ENCODE measurements at regions not wholly inside any gene's neighbourhood (a gene's known extent, or its start where the extent isn't known, plus 50 kb on each side); places are given as distances from the start of the nearest gene placed in this dataset.

DNA sequence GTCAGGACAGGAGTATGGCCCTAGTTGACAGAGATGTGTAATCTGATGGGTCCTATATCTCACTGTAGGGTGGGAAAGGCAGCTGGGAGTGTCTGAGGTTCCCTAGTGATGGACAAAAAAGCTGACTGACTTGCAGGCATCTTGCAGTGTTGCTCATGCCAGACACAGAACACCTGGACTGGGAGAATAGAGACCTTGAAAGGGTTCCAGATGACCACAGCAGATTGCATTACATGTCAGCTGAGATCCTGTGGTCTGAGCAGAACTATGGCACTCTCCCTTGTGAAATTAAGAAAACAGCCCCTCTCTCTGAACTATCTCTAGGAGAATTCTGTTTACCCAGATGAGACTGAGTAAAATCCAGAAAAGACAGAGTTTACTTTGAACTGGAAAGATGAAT lies 212.6 kb upstream of the MAN1A1 start (continued):
- TF ChIP-seq, protein P1, sequence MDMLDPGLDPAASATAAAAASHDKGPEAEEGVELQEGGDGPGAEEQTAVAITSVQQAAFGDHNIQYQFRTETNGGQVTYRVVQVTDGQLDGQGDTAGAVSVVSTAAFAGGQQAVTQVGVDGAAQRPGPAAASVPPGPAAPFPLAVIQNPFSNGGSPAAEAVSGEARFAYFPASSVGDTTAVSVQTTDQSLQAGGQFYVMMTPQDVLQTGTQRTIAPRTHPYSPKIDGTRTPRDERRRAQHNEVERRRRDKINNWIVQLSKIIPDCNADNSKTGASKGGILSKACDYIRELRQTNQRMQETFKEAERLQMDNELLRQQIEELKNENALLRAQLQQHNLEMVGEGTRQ (CRISPR knock-in tag; IDR thresholded peaks at IDR 0.05) = no peak
- TF ChIP-seq NR2C2 (CRISPR knock-in tag; IDR thresholded peaks at IDR 0.05) = no peak
- no peak for TF ChIP-seq FOXJ3 (CRISPR knock-in tag; IDR thresholded peaks at IDR 0.05; ENCODE audit: borderline replicate concordance)

DNA sequence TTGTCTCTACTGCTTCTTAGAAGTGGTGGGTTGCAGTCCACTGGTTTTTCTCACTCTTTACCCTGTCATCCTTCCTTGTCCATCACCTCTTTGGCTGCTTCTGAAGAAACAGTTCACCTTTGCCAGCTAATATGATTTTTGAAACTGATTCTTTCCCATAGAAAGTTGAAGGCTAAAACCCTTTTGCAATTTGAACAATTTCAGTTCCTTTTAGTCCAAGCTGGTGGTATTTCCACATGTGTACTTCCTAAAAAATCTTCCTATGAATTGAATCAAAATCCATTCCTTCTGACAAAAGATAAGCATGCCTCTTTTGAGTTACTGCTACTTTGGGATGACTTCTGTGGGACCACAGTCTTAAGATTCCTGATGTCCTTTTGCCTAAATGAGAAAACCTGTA lies 210.0 kb upstream of the MAN1A1 start:
- DNase-seq (ENCODE audit: low spot score) = no peak
- peaks cover 7% of the 10 kb centered on the region for H3K9me3 Mint-ChIP-seq
- POLR2A ChIA-PET = no interaction called here
- H3K4me1 Mint-ChIP-seq = no peaks in the 10 kb centered on the region
- H3K27ac Mint-ChIP-seq = no peak overlapping the region
- CTCF ChIA-PET = no interaction called here
- H3K27me3 Mint-ChIP-seq (ENCODE audit: low read depth) = no peaks in the 10 kb centered on the region; the same call in 1 of the 2 replicates
- no peak for ATAC-seq
- H3K4me3 Mint-ChIP-seq = no peak overlapping the region
- H3K36me3 Mint-ChIP-seq = peaks cover 4% of the 10 kb centered on the region
- TF ChIP-seq IRF2 (CRISPR knock-in tag; IDR thresholded peaks at IDR 0.05; ENCODE audit: borderline replicate concordance, low read depth) (no peak), CBFB (CRISPR knock-in tag; IDR thresholded peaks at IDR 0.05; ENCODE audit: low read depth) (no peak)
- TF ChIP-seq, protein P2, sequence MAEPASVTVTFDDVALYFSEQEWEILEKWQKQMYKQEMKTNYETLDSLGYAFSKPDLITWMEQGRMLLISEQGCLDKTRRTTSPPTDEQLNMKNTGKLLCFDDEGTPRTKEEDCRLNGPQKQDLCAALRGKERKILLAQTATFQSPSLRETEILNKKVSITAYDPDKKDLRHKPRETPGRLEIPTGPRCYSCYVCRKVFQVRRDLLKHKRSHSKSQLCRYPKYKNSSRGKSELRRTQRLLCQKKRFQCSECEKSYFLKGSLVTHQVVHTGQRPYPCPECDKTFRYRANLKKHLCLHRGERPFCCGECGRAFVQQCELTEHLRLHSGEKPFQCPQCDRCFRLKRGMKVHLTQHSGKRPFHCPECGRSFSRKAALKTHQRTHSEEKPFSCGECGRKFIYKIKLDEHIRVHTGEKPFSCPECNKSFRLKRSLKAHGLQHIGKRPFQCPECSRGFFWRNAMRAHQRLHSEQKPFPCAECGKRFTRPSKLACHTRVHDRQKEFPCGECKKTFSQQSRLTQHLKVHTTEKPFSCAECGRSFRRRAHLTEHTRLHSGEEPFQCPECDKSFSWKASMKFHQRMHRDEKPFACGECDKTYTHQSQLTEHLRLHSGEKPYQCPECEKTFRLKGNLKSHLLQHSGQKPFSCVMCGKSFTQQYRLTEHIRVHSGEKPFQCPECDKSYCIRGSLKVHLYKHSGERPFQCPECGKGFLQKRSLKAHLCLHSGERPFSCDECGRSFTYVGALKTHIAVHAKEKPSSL (CRISPR knock-in tag; conservative IDR thresholded peaks at IDR 0.05) = no peak

DNA sequence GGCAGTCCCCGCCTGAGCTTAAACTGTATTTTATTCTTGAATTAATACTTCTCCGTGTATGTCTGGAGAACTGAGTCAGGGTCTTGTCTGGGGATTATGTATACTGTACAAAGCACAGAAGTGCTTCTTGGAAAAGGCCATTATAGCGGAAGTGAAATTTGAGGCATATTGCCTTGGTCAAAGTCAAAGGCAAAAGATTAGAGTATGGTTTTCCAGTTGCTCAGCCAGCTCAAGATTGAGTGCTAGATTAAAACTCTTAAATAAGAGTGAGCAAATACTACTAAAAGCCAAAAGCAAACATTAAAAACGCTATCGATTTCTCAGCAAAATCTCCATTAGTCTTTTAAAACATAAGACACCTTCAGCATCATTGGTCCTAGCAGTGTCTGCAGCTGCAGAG lies 207.7 kb upstream of the MAN1A1 start:
- Mint-ChIP-seq H3K4me1 (no peaks in the 10 kb centered on the region), H3K9me3 (peaks cover 25% of the 10 kb centered on the region), H3K27ac (no peak overlapping the region), H3K4me3 (no peak overlapping the region), H3K27me3 (ENCODE audit: low read depth) (no peaks in the 10 kb centered on the region; the same call in 1 of the 2 replicates), H3K36me3 (peaks cover 20% of the 10 kb centered on the region)
- DNase-seq (ENCODE audit: low spot score) (no peak), ATAC-seq (no peak)
- CTCF ChIA-PET = no interaction called here
- POLR2A ChIA-PET = no interaction called here
- TF ChIP-seq HMGA2 (CRISPR knock-in tag; IDR thresholded peaks at IDR 0.05) = no peak
- TF ChIP-seq, protein P3, sequence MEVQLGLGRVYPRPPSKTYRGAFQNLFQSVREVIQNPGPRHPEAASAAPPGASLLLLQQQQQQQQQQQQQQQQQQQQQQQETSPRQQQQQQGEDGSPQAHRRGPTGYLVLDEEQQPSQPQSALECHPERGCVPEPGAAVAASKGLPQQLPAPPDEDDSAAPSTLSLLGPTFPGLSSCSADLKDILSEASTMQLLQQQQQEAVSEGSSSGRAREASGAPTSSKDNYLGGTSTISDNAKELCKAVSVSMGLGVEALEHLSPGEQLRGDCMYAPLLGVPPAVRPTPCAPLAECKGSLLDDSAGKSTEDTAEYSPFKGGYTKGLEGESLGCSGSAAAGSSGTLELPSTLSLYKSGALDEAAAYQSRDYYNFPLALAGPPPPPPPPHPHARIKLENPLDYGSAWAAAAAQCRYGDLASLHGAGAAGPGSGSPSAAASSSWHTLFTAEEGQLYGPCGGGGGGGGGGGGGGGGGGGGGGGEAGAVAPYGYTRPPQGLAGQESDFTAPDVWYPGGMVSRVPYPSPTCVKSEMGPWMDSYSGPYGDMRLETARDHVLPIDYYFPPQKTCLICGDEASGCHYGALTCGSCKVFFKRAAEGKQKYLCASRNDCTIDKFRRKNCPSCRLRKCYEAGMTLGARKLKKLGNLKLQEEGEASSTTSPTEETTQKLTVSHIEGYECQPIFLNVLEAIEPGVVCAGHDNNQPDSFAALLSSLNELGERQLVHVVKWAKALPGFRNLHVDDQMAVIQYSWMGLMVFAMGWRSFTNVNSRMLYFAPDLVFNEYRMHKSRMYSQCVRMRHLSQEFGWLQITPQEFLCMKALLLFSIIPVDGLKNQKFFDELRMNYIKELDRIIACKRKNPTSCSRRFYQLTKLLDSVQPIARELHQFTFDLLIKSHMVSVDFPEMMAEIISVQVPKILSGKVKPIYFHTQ (CRISPR knock-in tag; IDR thresholded peaks at IDR 0.05) = no peak
- TF ChIP-seq MYBL2 (CRISPR knock-in tag; IDR thresholded peaks at IDR 0.05) = no peak
- no peak for TF ChIP-seq EMX1 (CRISPR knock-in tag; IDR thresholded peaks at IDR 0.05)
- no peak for TF ChIP-seq GABPB1 (CRISPR knock-in tag; IDR thresholded peaks at IDR 0.05)
- TF ChIP-seq FOXP1 (CRISPR knock-in tag; IDR thresholded peaks at IDR 0.05; ENCODE audit: borderline replicate concordance) = no peak
- TF ChIP-seq NR3C1 (CRISPR knock-in tag; conservative IDR thresholded peaks at IDR 0.05; ENCODE audit: low read depth) = no peak
- TF ChIP-seq NFE2L1 (CRISPR knock-in tag; IDR thresholded peaks at IDR 0.05) = no peak
- TF ChIP-seq, protein P4, sequence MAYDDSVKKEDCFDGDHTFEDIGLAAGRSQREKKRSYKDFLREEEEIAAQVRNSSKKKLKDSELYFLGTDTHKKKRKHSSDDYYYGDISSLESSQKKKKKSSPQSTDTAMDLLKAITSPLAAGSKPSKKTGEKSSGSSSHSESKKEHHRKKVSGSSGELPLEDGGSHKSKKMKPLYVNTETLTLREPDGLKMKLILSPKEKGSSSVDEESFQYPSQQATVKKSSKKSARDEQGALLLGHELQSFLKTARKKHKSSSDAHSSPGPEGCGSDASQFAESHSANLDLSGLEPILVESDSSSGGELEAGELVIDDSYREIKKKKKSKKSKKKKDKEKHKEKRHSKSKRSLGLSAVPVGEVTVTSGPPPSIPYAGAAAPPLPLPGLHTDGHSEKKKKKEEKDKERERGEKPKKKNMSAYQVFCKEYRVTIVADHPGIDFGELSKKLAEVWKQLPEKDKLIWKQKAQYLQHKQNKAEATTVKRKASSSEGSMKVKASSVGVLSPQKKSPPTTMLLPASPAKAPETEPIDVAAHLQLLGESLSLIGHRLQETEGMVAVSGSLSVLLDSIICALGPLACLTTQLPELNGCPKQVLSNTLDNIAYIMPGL (CRISPR knock-in tag; IDR thresholded peaks at IDR 0.05) = no peak
- TF ChIP-seq, protein P5, sequence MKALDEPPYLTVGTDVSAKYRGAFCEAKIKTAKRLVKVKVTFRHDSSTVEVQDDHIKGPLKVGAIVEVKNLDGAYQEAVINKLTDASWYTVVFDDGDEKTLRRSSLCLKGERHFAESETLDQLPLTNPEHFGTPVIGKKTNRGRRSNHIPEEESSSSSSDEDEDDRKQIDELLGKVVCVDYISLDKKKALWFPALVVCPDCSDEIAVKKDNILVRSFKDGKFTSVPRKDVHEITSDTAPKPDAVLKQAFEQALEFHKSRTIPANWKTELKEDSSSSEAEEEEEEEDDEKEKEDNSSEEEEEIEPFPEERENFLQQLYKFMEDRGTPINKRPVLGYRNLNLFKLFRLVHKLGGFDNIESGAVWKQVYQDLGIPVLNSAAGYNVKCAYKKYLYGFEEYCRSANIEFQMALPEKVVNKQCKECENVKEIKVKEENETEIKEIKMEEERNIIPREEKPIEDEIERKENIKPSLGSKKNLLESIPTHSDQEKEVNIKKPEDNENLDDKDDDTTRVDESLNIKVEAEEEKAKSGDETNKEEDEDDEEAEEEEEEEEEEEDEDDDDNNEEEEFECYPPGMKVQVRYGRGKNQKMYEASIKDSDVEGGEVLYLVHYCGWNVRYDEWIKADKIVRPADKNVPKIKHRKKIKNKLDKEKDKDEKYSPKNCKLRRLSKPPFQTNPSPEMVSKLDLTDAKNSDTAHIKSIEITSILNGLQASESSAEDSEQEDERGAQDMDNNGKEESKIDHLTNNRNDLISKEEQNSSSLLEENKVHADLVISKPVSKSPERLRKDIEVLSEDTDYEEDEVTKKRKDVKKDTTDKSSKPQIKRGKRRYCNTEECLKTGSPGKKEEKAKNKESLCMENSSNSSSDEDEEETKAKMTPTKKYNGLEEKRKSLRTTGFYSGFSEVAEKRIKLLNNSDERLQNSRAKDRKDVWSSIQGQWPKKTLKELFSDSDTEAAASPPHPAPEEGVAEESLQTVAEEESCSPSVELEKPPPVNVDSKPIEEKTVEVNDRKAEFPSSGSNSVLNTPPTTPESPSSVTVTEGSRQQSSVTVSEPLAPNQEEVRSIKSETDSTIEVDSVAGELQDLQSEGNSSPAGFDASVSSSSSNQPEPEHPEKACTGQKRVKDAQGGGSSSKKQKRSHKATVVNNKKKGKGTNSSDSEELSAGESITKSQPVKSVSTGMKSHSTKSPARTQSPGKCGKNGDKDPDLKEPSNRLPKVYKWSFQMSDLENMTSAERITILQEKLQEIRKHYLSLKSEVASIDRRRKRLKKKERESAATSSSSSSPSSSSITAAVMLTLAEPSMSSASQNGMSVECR (CRISPR knock-in tag; IDR thresholded peaks at IDR 0.05; ENCODE audit: borderline replicate concordance) = no peak
- TF ChIP-seq, protein P6, sequence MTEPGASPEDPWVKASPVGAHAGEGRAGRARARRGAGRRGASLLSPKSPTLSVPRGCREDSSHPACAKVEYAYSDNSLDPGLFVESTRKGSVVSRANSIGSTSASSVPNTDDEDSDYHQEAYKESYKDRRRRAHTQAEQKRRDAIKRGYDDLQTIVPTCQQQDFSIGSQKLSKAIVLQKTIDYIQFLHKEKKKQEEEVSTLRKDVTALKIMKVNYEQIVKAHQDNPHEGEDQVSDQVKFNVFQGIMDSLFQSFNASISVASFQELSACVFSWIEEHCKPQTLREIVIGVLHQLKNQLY (CRISPR knock-in tag; IDR thresholded peaks at IDR 0.05) = no peak
- TF ChIP-seq, protein P7, sequence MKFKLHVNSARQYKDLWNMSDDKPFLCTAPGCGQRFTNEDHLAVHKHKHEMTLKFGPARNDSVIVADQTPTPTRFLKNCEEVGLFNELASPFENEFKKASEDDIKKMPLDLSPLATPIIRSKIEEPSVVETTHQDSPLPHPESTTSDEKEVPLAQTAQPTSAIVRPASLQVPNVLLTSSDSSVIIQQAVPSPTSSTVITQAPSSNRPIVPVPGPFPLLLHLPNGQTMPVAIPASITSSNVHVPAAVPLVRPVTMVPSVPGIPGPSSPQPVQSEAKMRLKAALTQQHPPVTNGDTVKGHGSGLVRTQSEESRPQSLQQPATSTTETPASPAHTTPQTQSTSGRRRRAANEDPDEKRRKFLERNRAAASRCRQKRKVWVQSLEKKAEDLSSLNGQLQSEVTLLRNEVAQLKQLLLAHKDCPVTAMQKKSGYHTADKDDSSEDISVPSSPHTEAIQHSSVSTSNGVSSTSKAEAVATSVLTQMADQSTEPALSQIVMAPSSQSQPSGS (CRISPR knock-in tag; IDR thresholded peaks at IDR 0.05; ENCODE audit: borderline replicate concordance, low read depth) = no peak
